Astrocyte of the spinal cord (primary cell): ENCODE measurements at regions not wholly inside any gene's neighbourhood (a gene's known extent, or its start where the extent isn't known, plus 50 kb on each side); places are given as distances from the start of the nearest gene placed in this dataset.
A peak's percentile ranks its signal among the peaks of the same experiment; 100 is the strongest.

Experiments
- DNase-seq: peaks from one replicate; pipeline ENCODE4 v3.0.0; 2011; ENCODE audit warnings: low read depth, low spot score
- H3K4me3 ChIP-seq: 2 replicates; pipeline ENCODE4 v1.5.1; 2011; ENCODE audit warnings: low read depth, mild to moderate bottlenecking, low read length, moderate library complexity
- CTCF ChIP-seq: IDR thresholded peaks from 2 replicates; pipeline ENCODE4 v1.5.1; 2012; ENCODE audit warnings: low read depth, mild to moderate bottlenecking, low read length, inconsistent platforms
- in situ Hi-C: cut with HindIII; loops from 2 replicates; pipeline ENCODE4 v1.10.0; 2017; ENCODE audit warnings: low sequenced_read_pairs

GRCh38 chr16:87014112-87014511 is 303.1 kb downstream of the C16orf95 start:
- in situ Hi-C loops: no loop called here

GRCh38 chr16:87015021-87015420 is 302.2 kb downstream of the C16orf95 start:
- H3K4me3 ChIP-seq: no peak overlapping the region
- no peak for TF ChIP-seq CTCF
- no peak for DNase-seq
- in situ Hi-C loops: no loop called here

More at GRCh38 chr16:87014112-87014511, 303.1 kb downstream of the C16orf95 start:
- no peak for DNase-seq
- H3K4me3 ChIP-seq: no peak overlapping the region
- no peak for TF ChIP-seq CTCF

GRCh38 chr16:87016046-87017035 is 300.9 kb downstream of the C16orf95 start:
- in situ Hi-C loops: no loop called here
- no peak for DNase-seq
- no peak overlapping the region for H3K4me3 ChIP-seq
- TF ChIP-seq CTCF: no peak

GRCh38 chr16:87017371-87018012 is 299.7 kb downstream of the C16orf95 start:
- in situ Hi-C loops: no loop called here
- peak; percentile 91 for DNase-seq
- no peak overlapping the region for H3K4me3 ChIP-seq
- peak; percentile 59 for TF ChIP-seq CTCF

- H3K4me3 ChIP-seq: no peak overlapping the region
- no peak for DNase-seq
- no peak for TF ChIP-seq CTCF
- in situ Hi-C loops: no loop called here
These were observed 291.5 kb downstream of the C16orf95 start for GRCh38 chr16:87025676-87026075.

- no peak for TF ChIP-seq CTCF
- no peak overlapping the region for H3K4me3 ChIP-seq
- in situ Hi-C loops: no loop called here
- DNase-seq: no peak
These were observed 290.1 kb downstream of the C16orf95 start for GRCh38 chr16:87027056-87027616.
